Neural crest cell (in vitro differentiated cells): ENCODE measurements at regions not wholly inside any gene's neighbourhood (a gene's known extent, or its start where the extent isn't known, plus 50 kb on each side); places are given as distances from the start of the nearest gene placed in this dataset.

Experiments
- DNase-seq: peaks from one replicate; pipeline ENCODE4 v3.0.0; 2021; ENCODE audit warnings: low read depth, mixed read lengths, low spot score
- H3K27ac Mint-ChIP-seq: one replicate; pipeline ENCODE4 v1.8.0; 2021; ENCODE audit warnings: mild to moderate bottlenecking, mixed read lengths; ENCODE audit not compliant: unreplicated experiment
- H3K27me3 Mint-ChIP-seq: 2 replicates; pipeline ENCODE4 v1.8.0; 2021; ENCODE audit warnings: low read depth, mild to moderate bottlenecking, mixed read lengths
- H3K36me3 Mint-ChIP-seq: 2 replicates; pipeline ENCODE4 v1.8.0; 2021; ENCODE audit warnings: low read depth, mild to moderate bottlenecking, mixed read lengths
- H3K4me1 Mint-ChIP-seq: 2 replicates; pipeline ENCODE4 v1.8.0; 2021; ENCODE audit warnings: mixed read lengths
- H3K4me3 Mint-ChIP-seq: one replicate; pipeline ENCODE4 v1.8.0; 2021; ENCODE audit warnings: mild to moderate bottlenecking, mixed read lengths
- H3K9me3 Mint-ChIP-seq: 2 replicates; pipeline ENCODE4 v1.8.0; 2021; ENCODE audit warnings: mixed read lengths
- CTCF ChIP-seq: fragments of 200-600 bp; sonication (generic); conservative IDR thresholded peaks from 2 replicates; pipeline ENCODE4 v1.5.0; 2021; ENCODE audit warnings: antibody characterized with exemption, mild to moderate bottlenecking

- H3K9me3 Mint-ChIP-seq: no peaks in the 10 kb centered on the region
- H3K36me3 Mint-ChIP-seq: no peaks in the 10 kb centered on the region
- TF ChIP-seq CTCF: no peak
- no peak for DNase-seq
- no peak overlapping the region for H3K27ac Mint-ChIP-seq
- no peak overlapping the region for H3K4me3 Mint-ChIP-seq
- H3K4me1 Mint-ChIP-seq: peaks cover 28% of the 10 kb centered on the region
- H3K27me3 Mint-ChIP-seq: no peaks in the 10 kb centered on the region
Observed at GRCh38 chr16:64094992-64095634, 1026.8 kb downstream of the CDH11 start.

- H3K27ac Mint-ChIP-seq: no peak overlapping the region
- no peak for DNase-seq
Observed at GRCh38 chr16:64094181-64094965, 1027.5 kb downstream of the CDH11 start.

GRCh38 chr16:64092271-64092670 lies 1029.6 kb downstream of the CDH11 start:
- Mint-ChIP-seq H3K27ac (no peak overlapping the region), H3K36me3 (no peaks in the 10 kb centered on the region), H3K27me3 (no peaks in the 10 kb centered on the region), H3K4me1 (peaks cover 28% of the 10 kb centered on the region), H3K9me3 (no peaks in the 10 kb centered on the region), H3K4me3 (no peak overlapping the region)
- TF ChIP-seq CTCF: no peak
- no peak for DNase-seq

More at GRCh38 chr16:64094181-64094965, 1027.5 kb downstream of the CDH11 start:
- Mint-ChIP-seq H3K36me3 (no peaks in the 10 kb centered on the region), H3K9me3 (no peaks in the 10 kb centered on the region), H3K4me1 (peaks cover 28% of the 10 kb centered on the region), H3K4me3 (no peak overlapping the region), H3K27me3 (no peaks in the 10 kb centered on the region)
- TF ChIP-seq CTCF: no peak

- no peaks in the 10 kb centered on the region for H3K9me3 Mint-ChIP-seq
- peaks cover 28% of the 10 kb centered on the region for H3K4me1 Mint-ChIP-seq
- H3K27ac Mint-ChIP-seq: no peak overlapping the region
- no peak for TF ChIP-seq CTCF
- no peak overlapping the region for H3K4me3 Mint-ChIP-seq
- no peak for DNase-seq
- no peaks in the 10 kb centered on the region for H3K27me3 Mint-ChIP-seq
- H3K36me3 Mint-ChIP-seq: no peaks in the 10 kb centered on the region
Observed at GRCh38 chr16:64090327-64090726, 1031.5 kb downstream of the CDH11 start.

- Mint-ChIP-seq H3K27ac (no peak overlapping the region), H3K36me3 (no peaks in the 10 kb centered on the region), H3K27me3 (no peaks in the 10 kb centered on the region), H3K9me3 (no peaks in the 10 kb centered on the region), H3K4me1 (peaks cover 22% of the 10 kb centered on the region), H3K4me3 (no peak overlapping the region)
- DNase-seq: no peak
- peak; percentile 61 for TF ChIP-seq CTCF
Observed at GRCh38 chr16:64089697-64090096, 1032.2 kb downstream of the CDH11 start.
